Upper lobe of left lung (tissue), 6 donors: ENCODE measurements at regions not wholly inside any gene's neighbourhood (a gene's known extent, or its start where the extent isn't known, plus 50 kb on each side); places are given as distances from the start of the nearest gene placed in this dataset.

Experiments used
- ATAC-seq, 2 donors: fragments of 200-7000 bp; cut with Tn5 transposase; one replicate each; pipeline ENCODE4 v1.9.1; 2022; ENCODE audit warnings: mild to moderate bottlenecking in 2 of 2, moderate library complexity in 2 of 2; ENCODE audit not compliant: low FRiP score in 2 of 2
- DNase-seq, 2 donors: peaks; one replicate each; pipeline ENCODE4 v3.0.0-alpha.2; 2019 to 2020
- H3K27ac ChIP-seq, 4 donors: fragments of 200-600 bp; sonication (generic); one replicate each; pipeline ENCODE4 v1.5.1; 2016 to 2019
- H3K27me3 ChIP-seq, 4 donors: fragments of 200-600 bp; sonication (generic); one replicate each; pipeline ENCODE4 v1.5.1; 2017 to 2019
- H3K36me3 ChIP-seq, 4 donors: fragments of 200-600 bp; sonication (generic); one replicate each; pipeline ENCODE4 v1.5.1; 2016 to 2019
- H3K4me1 ChIP-seq, 4 donors: fragments of 200-600 bp; sonication (generic); one replicate each; pipeline ENCODE4 v1.5.1; 2018 to 2019
- H3K4me3 ChIP-seq, 4 donors: fragments of 200-600 bp; sonication (generic); one replicate each; pipeline ENCODE4 v1.5.1; 2017 to 2019; ENCODE audit warnings: mild to moderate bottlenecking in 2 of 4, moderate library complexity in 1 of 4
- H3K9me3 ChIP-seq, 4 donors: fragments of 200-600 bp; sonication (generic); one replicate each; pipeline ENCODE4 v1.5.1; 2018 to 2019
- CTCF ChIP-seq, 6 experiments: fragments of 450-650 bp in 4 of 6; fragments of 200-600 bp in 2 of 6; sonication (generic) in 2 of 6; IDR thresholded peaks; one replicate each; pipeline ENCODE4 v1.5.1; 2016 to 2019; ENCODE audit warnings: antibody characterized with exemption in 6 of 6
- EP300 ChIP-seq, 4 donors: sonication (generic); formaldehyde crosslinking; IDR thresholded peaks; one replicate each; pipeline ENCODE4 v1.5.1; 2017; ENCODE audit warnings: antibody characterized with exemption in 4 of 4, control low read depth in 2 of 4
- POLR2A ChIP-seq, 4 donors: fragments of 450-650 bp; IDR thresholded peaks; one replicate each; pipeline ENCODE4 v1.5.1; 2016 to 2017; ENCODE audit warnings: antibody characterized with exemption in 4 of 4, mild to moderate bottlenecking in 2 of 4
- POLR2AphosphoS5 ChIP-seq, 2 donors: sonication (generic); formaldehyde crosslinking; IDR thresholded peaks; one replicate each; pipeline ENCODE4 v1.5.1; 2017; ENCODE audit warnings: antibody characterized with exemption in 2 of 2
- whole genome bisulfite sequencing, 2 donors: methylation state at CpG; one replicate each; pipeline ENCODE4 v1.1.5; 2017 to 2018; 5-methylcytosine and 5-hydroxymethylcytosine counted together
- donor health status: DM: no; HTN: no; CAD: no; lungs with moderate emphysema.
- donor health status: DM: no; HTN: yes; CAD: no; lungs with severe emphysema.

DNA sequence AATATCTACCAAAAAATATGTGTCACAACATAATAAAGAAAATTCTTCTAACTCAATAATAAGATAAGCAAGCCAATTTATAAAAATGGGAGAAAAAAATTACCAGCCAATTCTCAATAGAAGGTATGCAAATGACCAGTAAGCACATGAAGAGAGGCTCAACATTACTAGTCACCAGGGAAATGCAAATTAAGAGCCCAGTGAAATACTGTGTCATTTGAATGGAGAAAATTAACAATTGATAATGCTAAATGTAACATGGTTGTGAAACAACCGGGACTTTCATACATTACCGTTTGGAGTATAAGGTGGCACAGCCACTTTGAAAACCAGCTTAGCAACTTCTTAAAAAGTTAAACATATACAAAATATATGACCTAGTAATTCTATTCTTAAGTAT lies 460.7 kb downstream of the IGSF11 start:
- no peak overlapping the region for H3K4me3 ChIP-seq
- H3K36me3 ChIP-seq: no peaks in the 10 kb centered on the region
- H3K27me3 ChIP-seq: no peaks in the 10 kb centered on the region
- DNase-seq: no peak
- H3K9me3 ChIP-seq: peaks cover 0 to 3% (median 0%) of the 10 kb centered on the region in 4 donors
- no peaks in the 10 kb centered on the region for H3K4me1 ChIP-seq
- 69% methylated on average over 2 of the region's 2 CpGs for WGBS, 2 donors
- no peak for ATAC-seq
- no peak overlapping the region for H3K27ac ChIP-seq
- no peak for TF ChIP-seq CTCF (IDR thresholded peaks at IDR 0.05)
- TF ChIP-seq POLR2AphosphoS5 (IDR thresholded peaks at IDR 0.05): no peak

DNA sequence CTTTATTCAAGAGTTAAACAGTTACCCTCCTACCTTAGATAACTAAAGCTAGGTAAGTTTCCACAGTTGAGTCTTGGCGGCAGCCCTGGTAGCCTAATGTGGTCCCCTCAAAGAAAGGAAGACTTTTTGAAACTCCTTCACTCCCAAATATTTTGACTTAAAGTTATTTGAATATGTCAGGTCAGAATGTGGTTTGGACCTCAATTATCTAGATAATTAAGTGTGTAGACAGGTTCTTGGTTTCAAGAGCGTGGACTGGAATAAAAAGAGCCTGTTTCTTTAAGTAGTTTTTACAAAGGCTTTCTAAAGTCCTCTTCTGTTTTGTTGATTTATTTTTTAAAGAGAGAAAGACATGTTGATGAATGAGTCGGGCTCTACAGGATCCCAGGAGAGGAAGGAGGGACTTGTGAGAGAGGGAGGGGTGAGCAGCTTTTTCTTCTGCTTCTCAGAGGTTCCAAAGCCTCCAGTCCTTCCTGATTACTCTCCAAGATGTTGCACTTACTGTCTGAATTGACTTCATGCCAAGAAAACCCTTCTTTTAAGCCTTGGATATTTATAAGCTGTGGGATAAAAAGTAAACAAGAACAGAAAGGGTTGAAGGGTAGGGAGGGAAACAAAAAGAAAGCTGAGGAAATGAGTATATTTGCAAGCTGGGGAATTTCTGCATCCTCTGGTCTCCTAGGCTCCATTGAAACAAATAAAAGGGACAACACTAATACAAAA lies 457.4 kb downstream of the IGSF11 start:
- H3K27me3 ChIP-seq: no peaks in the 10 kb centered on the region
- no peaks in the 10 kb centered on the region for H3K4me1 ChIP-seq
- DNase-seq: no peak
- no peaks in the 10 kb centered on the region for H3K9me3 ChIP-seq
- TF ChIP-seq POLR2AphosphoS5 (IDR thresholded peaks at IDR 0.05) (no peak), CTCF (IDR thresholded peaks at IDR 0.05) (no peak), POLR2A (IDR thresholded peaks at IDR 0.05) (no peak), EP300 (IDR thresholded peaks at IDR 0.05) (no peak)
- ATAC-seq: peak in 1 of 2 donors; percentile 42
- H3K27ac ChIP-seq: no peak overlapping the region
- H3K4me3 ChIP-seq: no peak overlapping the region
- no peaks in the 10 kb centered on the region for H3K36me3 ChIP-seq
- WGBS, 2 donors: 43 to 52% methylated on average over 3 of the region's 3 CpGs

GRCh38 chr3:118578559-118578958 lies 456.1 kb downstream of the IGSF11 start:
- WGBS, 2 donors: 83 to 93% methylated on average over 6 of the region's 6 CpGs
- Histone ChIP-seq H3K36me3 (no peaks in the 10 kb centered on the region), H3K9me3 (no peaks in the 10 kb centered on the region), H3K4me3 (no peak overlapping the region), H3K27ac (no peak overlapping the region), H3K4me1 (no peaks in the 10 kb centered on the region), H3K27me3 (no peaks in the 10 kb centered on the region)
- DNase-seq: no peak
- TF ChIP-seq POLR2AphosphoS5 (IDR thresholded peaks at IDR 0.05): no peak
- TF ChIP-seq POLR2A (IDR thresholded peaks at IDR 0.05): no peak
- no peak for TF ChIP-seq EP300 (IDR thresholded peaks at IDR 0.05)
- no peak for TF ChIP-seq CTCF (IDR thresholded peaks at IDR 0.05)
- no peak for ATAC-seq

DNA sequence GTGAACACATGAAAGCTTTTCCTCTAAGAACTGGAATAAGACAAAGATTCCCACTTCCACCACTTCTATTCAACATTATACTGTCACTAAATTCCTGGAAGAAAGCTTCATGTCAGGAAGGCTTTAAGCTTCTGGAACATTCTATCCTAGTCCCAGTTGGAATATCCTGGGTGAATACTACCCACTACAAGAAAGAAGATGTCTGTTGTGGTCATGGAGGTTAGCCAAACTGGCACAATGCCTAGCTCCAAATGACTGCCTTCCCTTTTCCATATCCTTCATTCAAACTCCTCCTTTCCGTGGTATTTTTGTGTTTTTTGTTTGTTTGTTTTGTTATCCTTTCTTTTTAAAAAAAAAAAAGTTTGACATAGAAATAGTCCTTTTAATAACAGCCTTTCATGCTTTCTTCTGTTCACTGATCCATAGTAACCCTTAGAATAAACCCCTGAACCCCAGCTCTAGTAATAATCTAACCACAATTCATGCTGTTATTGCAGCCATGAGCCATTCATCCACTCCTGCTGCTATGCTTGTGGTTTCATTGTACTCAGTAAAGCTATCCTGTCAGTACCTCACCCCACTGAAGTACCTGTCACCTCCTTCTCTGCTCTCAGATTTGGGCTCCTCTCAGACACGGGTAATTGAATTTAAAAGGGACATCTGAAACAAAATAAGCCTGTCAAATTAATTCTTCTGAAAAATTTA lies 447.5 kb downstream of the IGSF11 start:
- H3K4me3 ChIP-seq: no peak overlapping the region
- no peaks in the 10 kb centered on the region for H3K36me3 ChIP-seq
- no peaks in the 10 kb centered on the region for H3K27me3 ChIP-seq
- DNase-seq: no peak
- ATAC-seq: no peak
- no peak overlapping the region for H3K27ac ChIP-seq
- no peak for TF ChIP-seq POLR2AphosphoS5 (IDR thresholded peaks at IDR 0.05)
- TF ChIP-seq CTCF (IDR thresholded peaks at IDR 0.05): no peak
- no peak for TF ChIP-seq POLR2A (IDR thresholded peaks at IDR 0.05)
- TF ChIP-seq EP300 (IDR thresholded peaks at IDR 0.05): no peak
- WGBS, 2 donors: 58 to 73% methylated on average over 2 of the region's 2 CpGs
- no peaks in the 10 kb centered on the region for H3K4me1 ChIP-seq
- H3K9me3 ChIP-seq: no peaks in the 10 kb centered on the region

GRCh38 chr3:118587847-118588246 lies 446.8 kb downstream of the IGSF11 start:
- ATAC-seq (no peak), DNase-seq (no peak)
- Histone ChIP-seq H3K4me1 (no peaks in the 10 kb centered on the region), H3K27me3 (no peaks in the 10 kb centered on the region), H3K27ac (no peak overlapping the region), H3K36me3 (no peaks in the 10 kb centered on the region), H3K4me3 (no peak overlapping the region), H3K9me3 (peaks cover 0 to 5% (median 0%) of the 10 kb centered on the region in 4 donors)
- TF ChIP-seq EP300 (IDR thresholded peaks at IDR 0.05): no peak
